HepG2 (cell line): ENCODE measurements at regions not wholly inside any gene's neighbourhood (a gene's known extent, or its start where the extent isn't known, plus 50 kb on each side); places are given as distances from the start of the nearest gene placed in this dataset.
"Not testable (repeated sequence)": the region's sequence is repeated elsewhere in the genome, so short reads cannot be mapped to it uniquely, and the experiment has no call there.

ENCODE experiments used
- ATAC-seq: fragments of 200-7000 bp; cut with Tn5 transposase; 3 replicates; pipeline ENCODE4 v1.9.1; 2020; ENCODE audit warnings: mild to moderate bottlenecking, moderate library complexity
- BruUV-seq: library from RNA; stranded (reverse); fragments of 400-500 nt; replicated peaks from 2 replicates; lab custom pipeline; 2021; lab: Mats Ljungman, UMichigan
- CTCF ChIA-PET: fragments of 300-600 bp; formaldehyde crosslinking; extraction: SDS; loops from one replicate; lab custom pipeline; 2021; ENCODE audit warnings: low total read pairs, inconsistent platforms, low intra/inter-chr PET ratio; lab: Yijun Ruan, JAX
- POLR2A ChIA-PET: fragments of 350-600 bp; sonication (Branson Sonifier 250); formaldehyde crosslinking; loops from one replicate; lab custom pipeline; 2020; ENCODE audit warnings: antibody characterized with exemption, inconsistent platforms; lab: Yijun Ruan, JAX
- DNase-seq: peaks from one replicate; pipeline ENCODE4 v3.0.0-alpha.2; 2015; ENCODE audit warnings: low spot score
- FAIRE-seq: peaks from 3 replicates; lab custom pipeline; 2011; peaks lifted over from hg19 to GRCh38; lab: Jason Lieb, UNC
- H2AFZ ChIP-seq: one replicate; pipeline ENCODE4 v1.6.1; 2011; ENCODE audit warnings: low read length, inconsistent platforms
- H3K27ac ChIP-seq: fragments of 300-600 bp; 3 replicates; pipeline ENCODE4 v1.8.0; 2011; ENCODE audit warnings: mixed run types, mild to moderate bottlenecking, mixed read lengths, low read length, inconsistent platforms; ENCODE audit not compliant: insufficient read depth; ENCODE audit errors: extremely low read length
- H3K27me3 ChIP-seq, 2 experiments: fragments of 200-600 bp in 1 of 2; 2 replicates in 1 of 2; 3 replicates in 1 of 2; pipeline versions ENCODE4 v1.6.0 to v1.8.0; 2011; ENCODE audit warnings: low read length in 2 of 2, mild to moderate bottlenecking in 2 of 2, moderate library complexity in 2 of 2, inconsistent platforms in 1 of 2; ENCODE audit not compliant: insufficient read depth in 2 of 2, control insufficient read depth in 1 of 2
- H3K36me3 ChIP-seq, 2 experiments: fragments of 200-600 bp in 1 of 2; replicated peaks in 1 of 2; 2 replicates in 1 of 2; 3 replicates in 1 of 2; pipeline versions ENCODE4 v1.5.1 to v1.8.0; 2011; ENCODE audit warnings: low read length in 2 of 2, inconsistent platforms in 1 of 2; ENCODE audit not compliant: insufficient read depth in 2 of 2, control insufficient read depth in 1 of 2
- H3K4me1 ChIP-seq: 2 replicates; pipeline ENCODE4 v1.5.1; 2012; ENCODE audit warnings: low read length, inconsistent platforms; ENCODE audit not compliant: insufficient read depth
- H3K4me2 ChIP-seq: 2 replicates; pipeline ENCODE4 v1.6.0; 2011; ENCODE audit warnings: low read depth, low read length, inconsistent platforms
- H3K4me3 ChIP-seq, 3 experiments: fragments of 200-600 bp in 1 of 3; sonication (generic), shearing (Covaris generic) in 1 of 3; replicated peaks in 1 of 3; 2 replicates each; pipeline ENCODE4 v1.5.1; 2011 to 2016; ENCODE audit warnings: low read length in 3 of 3, inconsistent platforms in 2 of 3, low read depth in 2 of 3, mild to moderate bottlenecking in 2 of 3, control low read depth in 1 of 3, mixed read lengths in 1 of 3; ENCODE audit not compliant: insufficient read depth in 1 of 3
- H3K79me2 ChIP-seq: one replicate; pipeline ENCODE4 v1.6.1; 2011; ENCODE audit warnings: low read length, inconsistent platforms; ENCODE audit not compliant: insufficient read depth
- H3K9ac ChIP-seq: 2 replicates; pipeline ENCODE4 v1.6.0; 2011; ENCODE audit warnings: mild to moderate bottlenecking, low read depth, low read length, inconsistent platforms; ENCODE audit not compliant: insufficient read depth
- H3K9me3 ChIP-seq: 2 replicates; pipeline ENCODE4 v1.5.1; 2012; ENCODE audit warnings: mild to moderate bottlenecking, low read length
- H4K20me1 ChIP-seq: 2 replicates; pipeline ENCODE4 v1.6.0; 2011; ENCODE audit warnings: inconsistent platforms, mild to moderate bottlenecking, low read length, moderate library complexity; ENCODE audit not compliant: insufficient read depth
- ZNF704 ChIP-seq: sonication (generic); formaldehyde crosslinking; IDR thresholded peaks from 2 replicates; pipeline ENCODE4 v1.8.1; 2023; ENCODE audit warnings: mild to moderate bottlenecking, inconsistent platforms, moderate library complexity, missing genetic modification reagents, borderline replicate concordance
- WGBS: methylation state at CpG from one replicate; pipeline ENCODE4 v1.1.6; 2017; ENCODE audit warnings: low lambda C conversion rate; 5-methylcytosine and 5-hydroxymethylcytosine counted together
- in situ Hi-C: cut with HindIII; loops from 2 replicates; pipeline ENCODE4 v1.10.0; 2017; ENCODE audit warnings: low pct_unique_long_range_greater_than_20kb; ENCODE audit not compliant: extremely low pct_ligation_motif_present
- intact Hi-C: fragments of 100-400 bp; cut with micrococcal nuclease; formaldehyde crosslinking; loops from one replicate; pipeline ENCODE4 v1.10.0; 2022; ENCODE audit not compliant: unreplicated experiment

GRCh38 chr4:27811948-27812347 is 951.3 kb downstream of the STIM2 start (continued):
- no peak for TF ChIP-seq ZNF704

GRCh38 chr4:27813226-27813625 is 952.6 kb downstream of the STIM2 start:
- H3K36me3 ChIP-seq, BruUV-seq, CTCF ChIA-PET, H3K4me3 ChIP-seq, H4K20me1 ChIP-seq, H3K4me2 ChIP-seq, H3K27me3 ChIP-seq, H3K4me1 ChIP-seq, DNase-seq, POLR2A ChIA-PET, H3K27ac ChIP-seq, FAIRE-seq, ATAC-seq, H3K79me2 ChIP-seq, H3K9ac ChIP-seq, in situ Hi-C loops, H2AFZ ChIP-seq, intact Hi-C loops: not testable (repeated sequence)
- 27% methylated on average over 6 of the region's 6 CpGs for WGBS
- peaks cover 14% of the 10 kb centered on the region for H3K9me3 ChIP-seq

- 44% methylated on average over 18 of the region's 18 CpGs for WGBS
- H3K27me3 ChIP-seq, H3K4me1 ChIP-seq, H3K79me2 ChIP-seq, intact Hi-C loops, ATAC-seq, FAIRE-seq, H3K4me2 ChIP-seq, H3K36me3 ChIP-seq, H2AFZ ChIP-seq, POLR2A ChIA-PET, H3K27ac ChIP-seq, H3K9ac ChIP-seq, H4K20me1 ChIP-seq, in situ Hi-C loops, BruUV-seq, CTCF ChIA-PET, H3K4me3 ChIP-seq, DNase-seq: not testable (repeated sequence)
- H3K9me3 ChIP-seq: peaks cover 19% of the 10 kb centered on the region
Observed at GRCh38 chr4:27813699-27814425, 953.2 kb downstream of the STIM2 start.
